Epidermal melanocyte (primary cell): ENCODE measurements at regions not wholly inside any gene's neighbourhood (a gene's known extent, or its start where the extent isn't known, plus 50 kb on each side); places are given as distances from the start of the nearest gene placed in this dataset.

ENCODE experiments used
- DNase-seq: peaks from one replicate; pipeline ENCODE4 v3.0.0; 2011; ENCODE audit warnings: low spot score; ENCODE audit not compliant: insufficient read length

- no peak for DNase-seq
Measured at GRCh38 chr7:84821671-84822534, 365.0 kb downstream of the SEMA3D start.

GRCh38 chr7:84820481-84820880 lies 366.4 kb downstream of the SEMA3D start:
- DNase-seq = no peak

- no peak for DNase-seq
Measured at GRCh38 chr7:84817016-84817415, 369.8 kb downstream of the SEMA3D start.

GRCh38 chr7:84813376-84813775 lies 373.5 kb downstream of the SEMA3D start:
- DNase-seq = no peak

GRCh38 chr7:84812021-84812420 lies 374.8 kb downstream of the SEMA3D start:
- no peak for DNase-seq

- DNase-seq = no peak
Measured at GRCh38 chr7:84811362-84811761, 375.5 kb downstream of the SEMA3D start.

GRCh38 chr7:84809877-84810276 lies 377.0 kb downstream of the SEMA3D start:
- DNase-seq = no peak

- no peak for DNase-seq
Measured at GRCh38 chr7:84803979-84804378, 382.9 kb downstream of the SEMA3D start.

- no peak for DNase-seq
Measured at GRCh38 chr7:84801396-84801795, 385.5 kb downstream of the SEMA3D start.

- DNase-seq = no peak
Measured at GRCh38 chr7:84800846-84801245, 386.0 kb downstream of the SEMA3D start.

- no peak for DNase-seq
Measured at GRCh38 chr7:84799106-84799505, 387.8 kb downstream of the SEMA3D start.

- no peak for DNase-seq
Measured at GRCh38 chr7:84792231-84792893, 394.5 kb downstream of the SEMA3D start.

GRCh38 chr7:84790882-84791281 lies 396.0 kb downstream of the SEMA3D start:
- DNase-seq = no peak

- DNase-seq = no peak
Measured at GRCh38 chr7:84786073-84786472, 400.8 kb downstream of the SEMA3D start.

GRCh38 chr7:84784450-84784849 lies 402.4 kb downstream of the SEMA3D start:
- no peak for DNase-seq

GRCh38 chr7:84783141-84783778 lies 403.6 kb downstream of the SEMA3D start:
- no peak for DNase-seq

GRCh38 chr7:84781838-84782237 lies 405.0 kb downstream of the SEMA3D start:
- DNase-seq = no peak

GRCh38 chr7:84780158-84781124 lies 406.4 kb downstream of the SEMA3D start:
- DNase-seq = no peak

GRCh38 chr7:84757761-84758160 lies 429.1 kb downstream of the SEMA3D start:
- no peak for DNase-seq

- no peak for DNase-seq
Measured at GRCh38 chr7:84746353-84746752, 440.5 kb downstream of the SEMA3D start.

GRCh38 chr7:84744385-84744784 lies 442.5 kb downstream of the SEMA3D start:
- no peak for DNase-seq
